ENCODE measurements at regions not wholly inside any gene's neighbourhood (a gene's known extent, or its start where the extent isn't known, plus 50 kb on each side); places are given as distances from the start of the nearest gene placed in this dataset.
A peak's percentile ranks its signal among the peaks of the same experiment; 100 is the strongest.

- no peak overlapping the region for H3K4me3 ChIP-seq (ENCODE audit: low read depth, low read length)
- TF ChIP-seq CTCF (conservative IDR thresholded peaks at IDR 0.05; ENCODE audit: low read depth, low read length): no peak
- DNase-seq (ENCODE audit: low read depth): no peak
Observed at GRCh38 chr9:109549386-109549785, 51.3 kb upstream of the PTPN3 start.

- TF ChIP-seq CTCF (conservative IDR thresholded peaks at IDR 0.05; ENCODE audit: low read depth, low read length): no peak
- H3K4me3 ChIP-seq (ENCODE audit: low read depth, low read length): no peak overlapping the region
- no peak for DNase-seq (ENCODE audit: low read depth)
Observed at GRCh38 chr9:109551651-109552050, 53.5 kb upstream of the PTPN3 start.

- no peak for TF ChIP-seq CTCF (conservative IDR thresholded peaks at IDR 0.05; ENCODE audit: low read depth, low read length)
- no peak overlapping the region for H3K4me3 ChIP-seq (ENCODE audit: low read depth, low read length)
- DNase-seq (ENCODE audit: low read depth): no peak
Observed at GRCh38 chr9:109555215-109555614, 57.1 kb upstream of the PTPN3 start.

GRCh38 chr9:109556061-109556460 is 58.0 kb upstream of the PTPN3 start:
- no peak overlapping the region for H3K4me3 ChIP-seq (ENCODE audit: low read depth, low read length)
- peak; percentile 12 for DNase-seq (ENCODE audit: low read depth)
- TF ChIP-seq CTCF (conservative IDR thresholded peaks at IDR 0.05; ENCODE audit: low read depth, low read length): no peak

GRCh38 chr9:109556786-109557185 is 58.7 kb upstream of the PTPN3 start:
- no peak for TF ChIP-seq CTCF (conservative IDR thresholded peaks at IDR 0.05; ENCODE audit: low read depth, low read length)
- DNase-seq (ENCODE audit: low read depth): no peak
- H3K4me3 ChIP-seq (ENCODE audit: low read depth, low read length): no peak overlapping the region

GRCh38 chr9:109557481-109557880 is 59.4 kb upstream of the PTPN3 start:
- peak; percentile 1 for DNase-seq (ENCODE audit: low read depth)
- TF ChIP-seq CTCF (conservative IDR thresholded peaks at IDR 0.05; ENCODE audit: low read depth, low read length): no peak
- no peak overlapping the region for H3K4me3 ChIP-seq (ENCODE audit: low read depth, low read length)

- DNase-seq (ENCODE audit: low read depth): no peak
- TF ChIP-seq CTCF (conservative IDR thresholded peaks at IDR 0.05; ENCODE audit: low read depth, low read length): no peak
- no peak overlapping the region for H3K4me3 ChIP-seq (ENCODE audit: low read depth, low read length)
Observed at GRCh38 chr9:109558718-109559151, 60.6 kb upstream of the PTPN3 start.
